K562 (cell line): ENCODE measurements at regions not wholly inside any gene's neighbourhood (a gene's known extent, or its start where the extent isn't known, plus 50 kb on each side); places are given as distances from the start of the nearest gene placed in this dataset.

ENCODE experiments used
- ATAC-seq: fragments of 200-7000 bp; cut with Tn5 transposase; 3 replicates; pipeline ENCODE4 v1.9.1; 2020; ENCODE audit warnings: moderate library complexity
- BruUV-seq: library from RNA; stranded (reverse); fragments of 400-500 nt; replicated peaks from 2 replicates; lab custom pipeline; 2021; lab: Mats Ljungman, UMichigan
- CTCF ChIA-PET: fragments of 300-600 bp; formaldehyde crosslinking; extraction: SDS; loops from one replicate; lab custom pipeline; 2021; ENCODE audit warnings: low intra/inter-chr PET ratio; lab: Yijun Ruan, JAX
- POLR2A ChIA-PET: fragments of 300-600, 350-650 bp; sonication (Branson Sonifier 250); formaldehyde crosslinking; extraction: SDS; loops from one replicate; lab custom pipeline; 2021; ENCODE audit warnings: antibody characterized with exemption, inconsistent platforms; lab: Yijun Ruan, JAX
- DNase-seq, 4 experiments: peaks; one replicate each; pipeline versions ENCODE4 v3.0.0 to v3.0.0-alpha.2; 2011 to 2018; ENCODE audit warnings: low spot score in 3 of 4, mixed read lengths in 3 of 4; ENCODE audit errors: extremely low read depth in 1 of 4
- FAIRE-seq: peaks from 2 replicates; lab custom pipeline; 2011; peaks lifted over from hg19 to GRCh38; lab: Jason Lieb, UNC
- H2AFZ ChIP-seq: 2 replicates; pipeline ENCODE4 v1.6.0; 2011; ENCODE audit warnings: low read depth, low read length, control low read depth, inconsistent platforms
- H3K27ac ChIP-seq: fragments of 200-600 bp; 3 replicates; pipeline ENCODE4 v1.8.0; 2011; ENCODE audit warnings: low read depth, mild to moderate bottlenecking, control low read depth, inconsistent platforms, low read length, moderate library complexity, mixed read lengths; ENCODE audit errors: extremely low read depth
- H3K27me3 ChIP-seq, 2 experiments: fragments of 300-600 bp in 1 of 2; 2 replicates in 1 of 2; 3 replicates in 1 of 2; pipeline versions ENCODE4 v1.6.0 to v1.8.0; 2011; ENCODE audit warnings: inconsistent platforms in 2 of 2, low read length in 2 of 2, mild to moderate bottlenecking in 1 of 2, mixed read lengths in 1 of 2, moderate library complexity in 1 of 2; ENCODE audit not compliant: control insufficient read depth in 2 of 2, insufficient read depth in 2 of 2
- H3K36me3 ChIP-seq: fragments of 300-600 bp; 3 replicates; pipeline ENCODE4 v1.8.0; 2011; ENCODE audit warnings: mild to moderate bottlenecking, low read length, inconsistent platforms; ENCODE audit not compliant: control insufficient read depth, insufficient read depth
- H3K4me1 ChIP-seq, 2 experiments: fragments of 200-600 bp in 1 of 2; replicated peaks in 1 of 2; 2 replicates in 1 of 2; 3 replicates in 1 of 2; pipeline versions ENCODE4 v1.5.1 to v1.8.0; 2011; ENCODE audit warnings: inconsistent platforms in 2 of 2, low read length in 2 of 2, mild to moderate bottlenecking in 1 of 2, mixed read lengths in 1 of 2, moderate library complexity in 1 of 2; ENCODE audit not compliant: control insufficient read depth in 2 of 2, insufficient read depth in 2 of 2
- H3K4me2 ChIP-seq: 2 replicates; pipeline ENCODE4 v1.6.1; 2011; ENCODE audit warnings: low read length, control low read depth, inconsistent platforms, mixed read lengths; ENCODE audit not compliant: insufficient read depth
- H3K4me3 ChIP-seq: fragments of 200-600 bp; sonication (generic), shearing (Covaris generic); 2 replicates; pipeline ENCODE4 v1.5.1; 2016; ENCODE audit warnings: control low read depth, inconsistent platforms
- H3K79me2 ChIP-seq: fragments of 200-600 bp; 3 replicates; pipeline ENCODE4 v1.8.0; 2011; ENCODE audit warnings: low read length, inconsistent platforms; ENCODE audit not compliant: control insufficient read depth, insufficient read depth
- H3K9ac ChIP-seq, 2 experiments: 2 replicates each; pipeline versions ENCODE4 v1.6.0 to v1.6.1; 2011; ENCODE audit warnings: low read depth in 2 of 2, low read length in 2 of 2, control low read depth in 1 of 2, inconsistent platforms in 1 of 2, mild to moderate bottlenecking in 1 of 2, mixed read lengths in 1 of 2; ENCODE audit not compliant: insufficient read depth in 1 of 2
- H3K9me1 ChIP-seq: one replicate; pipeline ENCODE4 v1.6.0; 2011; ENCODE audit warnings: inconsistent platforms, mild to moderate bottlenecking, low read length, moderate library complexity; ENCODE audit not compliant: control insufficient read depth, insufficient read depth
- H3K9me3 ChIP-seq: replicated peaks from 2 replicates; pipeline ENCODE4 v1.5.1; 2011; ENCODE audit warnings: low read depth, low read length, inconsistent platforms; ENCODE audit not compliant: control insufficient read depth, insufficient read depth
- H4K20me1 ChIP-seq: replicated peaks from 2 replicates; pipeline ENCODE4 v1.6.1; 2011; ENCODE audit warnings: low read length, inconsistent platforms, mixed read lengths; ENCODE audit not compliant: control insufficient read depth, insufficient read depth
- DMBX1 ChIP-seq: fragments of 250-450 bp; sonication (Bioruptor Pico); IDR thresholded peaks from 2 replicates; pipeline ENCODE4 v1.8.0; 2022; ENCODE audit warnings: inconsistent platforms, mild to moderate bottlenecking, moderate library complexity, borderline replicate concordance
- MEIS2 ChIP-seq: fragments of 450-650 bp; IDR thresholded peaks from 2 replicates; pipeline ENCODE4 v1.6.1; 2014; ENCODE audit warnings: mild to moderate bottlenecking; ENCODE audit not compliant: partially characterized antibody
- POLR2A ChIP-seq: fragments of 450-650 bp; conservative IDR thresholded peaks from 2 replicates; pipeline ENCODE4 v1.6.1; 2016
- STAT6 ChIP-seq: sonication (generic); formaldehyde crosslinking; IDR thresholded peaks from 2 replicates; pipeline ENCODE4 v1.8.1; 2023; ENCODE audit warnings: mild to moderate bottlenecking, missing genetic modification reagents
- TRIM28 ChIP-seq: fragments of 450-650 bp; IDR thresholded peaks from 2 replicates; pipeline ENCODE4 v1.6.1; 2017
- ZBTB11 ChIP-seq, 3 experiments: fragments of 200-800 bp in 1 of 3; fragments of 250-450 bp in 1 of 3; fragments of 450-650 bp in 1 of 3; sonication (Bioruptor Pico) in 1 of 3; sonication (Bioruptor generic) in 1 of 3; formaldehyde crosslinking in 1 of 3; IDR thresholded peaks; 2 replicates each; pipeline versions ENCODE4 v1.6.1 to v1.8.0; 2016 to 2022; ENCODE audit warnings: mild to moderate bottlenecking in 2 of 3, missing genetic modification characterization in 2 of 3, missing compliant biosample characterization in 1 of 3, moderate library complexity in 1 of 3
- WGBS: fragments of 100-300 bp; shearing (Covaris generic); methylation state at CpG from one replicate; pipeline ENCODE4 v1.1.6; 2016; ENCODE audit warnings: low coverage, mixed read lengths; ENCODE audit not compliant: insufficient coverage; ENCODE audit errors: missing lambda C conversion rate; 5-methylcytosine and 5-hydroxymethylcytosine counted together
- in situ Hi-C: fragments of 300-500 bp; cut with MboI; formaldehyde crosslinking; loops from 4 replicates; pipeline ENCODE4 v1.15.0; 2018; ENCODE audit warnings: inconsistent platforms, mixed read lengths
- intact Hi-C: fragments of 100-400 bp; cut with micrococcal nuclease; formaldehyde crosslinking; loops from 2 replicates; pipeline ENCODE4 v1.14.2; 2022
- TF ChIP-seq, protein P1 (sequence below): fragments of 450-650 bp; IDR thresholded peaks from one replicate; pipeline ENCODE4 v1.6.1; 2018; ENCODE audit warnings: mild to moderate bottlenecking, moderate library complexity; ENCODE audit not compliant: partially characterized antibody

GRCh38 chr11:42925916-42926315, 385.9 kb upstream of the API5 start:
- whole genome bisulfite sequencing = 0% methylated on average over 3 of the region's 3 CpGs
- TF ChIP-seq STAT6 = no peak
- TF ChIP-seq MEIS2 = no peak
- TF ChIP-seq ZBTB11 (CRISPR knock-in tag; IDR thresholded peaks at IDR 0.05) = no peak
- TF ChIP-seq POLR2A = no peak
- no peak for TF ChIP-seq DMBX1 (CRISPR knock-in tag)
- TF ChIP-seq, protein P1, sequence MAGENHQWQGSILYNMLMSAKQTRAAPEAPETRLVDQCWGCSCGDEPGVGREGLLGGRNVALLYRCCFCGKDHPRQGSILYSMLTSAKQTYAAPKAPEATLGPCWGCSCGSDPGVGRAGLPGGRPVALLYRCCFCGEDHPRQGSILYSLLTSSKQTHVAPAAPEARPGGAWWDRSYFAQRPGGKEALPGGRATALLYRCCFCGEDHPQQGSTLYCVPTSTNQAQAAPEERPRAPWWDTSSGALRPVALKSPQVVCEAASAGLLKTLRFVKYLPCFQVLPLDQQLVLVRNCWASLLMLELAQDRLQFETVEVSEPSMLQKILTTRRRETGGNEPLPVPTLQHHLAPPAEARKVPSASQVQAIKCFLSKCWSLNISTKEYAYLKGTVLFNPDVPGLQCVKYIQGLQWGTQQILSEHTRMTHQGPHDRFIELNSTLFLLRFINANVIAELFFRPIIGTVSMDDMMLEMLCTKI = no peak
- TF ChIP-seq TRIM28 = no peak

More at GRCh38 chr11:42925916-42926315, 385.9 kb upstream of the API5 start:
- no peak overlapping the region for H2AFZ ChIP-seq
- no peaks in the 10 kb centered on the region for H3K27me3 ChIP-seq
- H3K9me1 ChIP-seq = no peaks in the 10 kb centered on the region
- ChIA-PET CTCF (no interaction called here), POLR2A (no interaction called here)
- no peaks in the 10 kb centered on the region for H3K36me3 ChIP-seq
- no peak overlapping the region for H3K9ac ChIP-seq
- in situ Hi-C loops = no loop called here
- BruUV-seq = no TSS peak
- H3K4me2 ChIP-seq = no peak overlapping the region
- H3K9me3 ChIP-seq = no peaks in the 10 kb centered on the region
- no peaks in the 10 kb centered on the region for H3K4me1 ChIP-seq
- intact Hi-C loops = no loop called here
- FAIRE-seq (no peak), DNase-seq (no peak), ATAC-seq (no peak)
- H3K79me2 ChIP-seq = no peaks in the 10 kb centered on the region
- no peak overlapping the region for H3K4me3 ChIP-seq
- H3K27ac ChIP-seq = no peak overlapping the region
- H4K20me1 ChIP-seq = no peaks in the 10 kb centered on the region
